ENCODE measurements at regions not wholly inside any gene's neighbourhood (a gene's known extent, or its start where the extent isn't known, plus 50 kb on each side); places are given as distances from the start of the nearest gene placed in this dataset.
A peak's percentile ranks its signal among the peaks of the same experiment; 100 is the strongest.

GRCh38 chr18:26642440-26643348 is 94.3 kb upstream of the KCTD1 start:
- DNase-seq = peak in 1 of 2 donors; percentile 73
- H3K4me1 ChIP-seq = peaks cover 0 to 2% (median 0%) of the 10 kb centered on the region in 4 donors
- no peaks in the 10 kb centered on the region for H3K27me3 ChIP-seq
- no peak overlapping the region for H3K4me3 ChIP-seq
- no peak overlapping the region for H3K27ac ChIP-seq
- no peaks in the 10 kb centered on the region for H3K9me3 ChIP-seq
- no peaks in the 10 kb centered on the region for H3K36me3 ChIP-seq
- 72 to 74% methylated on average over 14 of the region's 14 CpGs for WGBS, 2 donors
- TF ChIP-seq CTCF (IDR thresholded peaks at IDR 0.05) = no peak
- TF ChIP-seq EP300 (IDR thresholded peaks at IDR 0.05) = no peak
- TF ChIP-seq POLR2A (IDR thresholded peaks at IDR 0.05) = no peak
- TF ChIP-seq POLR2AphosphoS5 (IDR thresholded peaks at IDR 0.05) = no peak
- peak in 1 of 2 donors; percentile 47 for ATAC-seq (ENCODE audit: low FRiP score in 2 of 2)

- no peak for TF ChIP-seq POLR2AphosphoS5 (IDR thresholded peaks at IDR 0.05)
- no peak for TF ChIP-seq CTCF (IDR thresholded peaks at IDR 0.05)
- no peak for TF ChIP-seq EP300 (IDR thresholded peaks at IDR 0.05)
- TF ChIP-seq POLR2A (IDR thresholded peaks at IDR 0.05) = no peak
- peaks cover 0 to 2% (median 0%) of the 10 kb centered on the region in 4 donors for H3K4me1 ChIP-seq
- H3K27ac ChIP-seq = no peak overlapping the region
- H3K4me3 ChIP-seq = no peak overlapping the region
- ATAC-seq (ENCODE audit: low FRiP score in 2 of 2) (no peak), DNase-seq (peak in 1 of 2 donors; percentile 51)
- no peaks in the 10 kb centered on the region for H3K27me3 ChIP-seq
- WGBS, 2 donors = 69 to 83% methylated on average over 5 of the region's 5 CpGs
- H3K36me3 ChIP-seq = no peaks in the 10 kb centered on the region
- no peaks in the 10 kb centered on the region for H3K9me3 ChIP-seq
Measured at GRCh38 chr18:26640541-26640940, 92.2 kb upstream of the KCTD1 start.

GRCh38 chr18:26639149-26639548 is 90.8 kb upstream of the KCTD1 start:
- Histone ChIP-seq H3K9me3 (no peaks in the 10 kb centered on the region), H3K4me3 (no peak overlapping the region), H3K4me1 (peaks cover 0 to 2% (median 0%) of the 10 kb centered on the region in 4 donors), H3K36me3 (no peaks in the 10 kb centered on the region), H3K27ac (no peak overlapping the region), H3K27me3 (no peaks in the 10 kb centered on the region)
- peak in 1 of 2 donors; percentile 33 for DNase-seq
- ATAC-seq (ENCODE audit: low FRiP score in 2 of 2) = no peak
- no peak for TF ChIP-seq POLR2AphosphoS5 (IDR thresholded peaks at IDR 0.05)
- no peak for TF ChIP-seq POLR2A (IDR thresholded peaks at IDR 0.05)
- TF ChIP-seq CTCF (IDR thresholded peaks at IDR 0.05) = no peak
- no peak for TF ChIP-seq EP300 (IDR thresholded peaks at IDR 0.05)
- WGBS, 2 donors = 78 to 85% methylated on average over 7 of the region's 7 CpGs

GRCh38 chr18:26637983-26638382 is 89.6 kb upstream of the KCTD1 start:
- Histone ChIP-seq H3K27me3 (no peaks in the 10 kb centered on the region), H3K4me3 (no peak overlapping the region), H3K4me1 (peaks cover 0 to 2% (median 0%) of the 10 kb centered on the region in 4 donors), H3K9me3 (no peaks in the 10 kb centered on the region), H3K27ac (no peak overlapping the region), H3K36me3 (no peaks in the 10 kb centered on the region)
- ATAC-seq (ENCODE audit: low FRiP score in 2 of 2) = no peak
- no peak for DNase-seq
- TF ChIP-seq CTCF (IDR thresholded peaks at IDR 0.05) (no peak), POLR2AphosphoS5 (IDR thresholded peaks at IDR 0.05) (no peak), EP300 (IDR thresholded peaks at IDR 0.05) (no peak), POLR2A (IDR thresholded peaks at IDR 0.05) (no peak)
- WGBS, 2 donors = 86 to 96% methylated on average over 2 of the region's 2 CpGs
